T-helper 22 cell (primary cell): ENCODE measurements at regions not wholly inside any gene's neighbourhood (a gene's known extent, or its start where the extent isn't known, plus 50 kb on each side); places are given as distances from the start of the nearest gene placed in this dataset.
"Not testable (repeated sequence)": the region's sequence is repeated elsewhere in the genome, so short reads cannot be mapped to it uniquely, and the experiment has no call there.

Source experiments
- DNase-seq: peaks from one replicate; pipeline ENCODE4 v3.0.0-alpha.2; 2020; ENCODE audit warnings: low read depth

GRCh38 chrX:63179852-63180251 lies 171.3 kb downstream of the SPIN4 start:
- not testable (repeated sequence) for DNase-seq

GRCh38 chrX:63176578-63176977 lies 174.6 kb downstream of the SPIN4 start:
- DNase-seq = not testable (repeated sequence)

GRCh38 chrX:63173841-63174718 lies 177.1 kb downstream of the SPIN4 start:
- not testable (repeated sequence) for DNase-seq

- not testable (repeated sequence) for DNase-seq
These were observed 181.7 kb downstream of the SPIN4 start for GRCh38 chrX:63169416-63169815.

- not testable (repeated sequence) for DNase-seq
These were observed 182.2 kb downstream of the SPIN4 start for GRCh38 chrX:63168949-63169348.

GRCh38 chrX:63167002-63167401 lies 184.1 kb downstream of the SPIN4 start:
- DNase-seq = not testable (repeated sequence)

GRCh38 chrX:63160994-63161393 lies 190.1 kb downstream of the SPIN4 start:
- DNase-seq = not testable (repeated sequence)

- DNase-seq = not testable (repeated sequence)
These were observed 190.8 kb downstream of the SPIN4 start for GRCh38 chrX:63160340-63160739.

GRCh38 chrX:63145526-63145925 lies 205.6 kb downstream of the SPIN4 start:
- not testable (repeated sequence) for DNase-seq

GRCh38 chrX:63142588-63142987 lies 208.5 kb downstream of the SPIN4 start:
- not testable (repeated sequence) for DNase-seq

- not testable (repeated sequence) for DNase-seq
These were observed 215.3 kb downstream of the SPIN4 start for GRCh38 chrX:63135859-63136258.

GRCh38 chrX:63128509-63128908 lies 222.6 kb downstream of the SPIN4 start:
- no peak for DNase-seq

- DNase-seq = no peak
These were observed 235.9 kb downstream of the SPIN4 start for GRCh38 chrX:63115196-63115595.

GRCh38 chrX:63101879-63102620 lies 249.1 kb downstream of the SPIN4 start:
- no peak for DNase-seq

GRCh38 chrX:63058204-63058603 lies 292.9 kb downstream of the SPIN4 start:
- no peak for DNase-seq

GRCh38 chrX:63050225-63050624 lies 300.9 kb downstream of the SPIN4 start:
- DNase-seq = no peak

- no peak for DNase-seq
These were observed 318.3 kb downstream of the SPIN4 start for GRCh38 chrX:63032811-63033210.

- no peak for DNase-seq
These were observed 337.6 kb downstream of the SPIN4 start for GRCh38 chrX:63013549-63013948.

- no peak for DNase-seq
These were observed 338.6 kb downstream of the SPIN4 start for GRCh38 chrX:63012574-63012973.

- DNase-seq = not testable (repeated sequence)
These were observed 350.9 kb downstream of the SPIN4 start for GRCh38 chrX:63000196-63000595.
